ENCODE measurements at regions not wholly inside any gene's neighbourhood (a gene's known extent, or its start where the extent isn't known, plus 50 kb on each side); places are given as distances from the start of the nearest gene placed in this dataset.
"Not testable (repeated sequence)": the region's sequence is repeated elsewhere in the genome, so short reads cannot be mapped to it uniquely, and the experiment has no call there.

DNA sequence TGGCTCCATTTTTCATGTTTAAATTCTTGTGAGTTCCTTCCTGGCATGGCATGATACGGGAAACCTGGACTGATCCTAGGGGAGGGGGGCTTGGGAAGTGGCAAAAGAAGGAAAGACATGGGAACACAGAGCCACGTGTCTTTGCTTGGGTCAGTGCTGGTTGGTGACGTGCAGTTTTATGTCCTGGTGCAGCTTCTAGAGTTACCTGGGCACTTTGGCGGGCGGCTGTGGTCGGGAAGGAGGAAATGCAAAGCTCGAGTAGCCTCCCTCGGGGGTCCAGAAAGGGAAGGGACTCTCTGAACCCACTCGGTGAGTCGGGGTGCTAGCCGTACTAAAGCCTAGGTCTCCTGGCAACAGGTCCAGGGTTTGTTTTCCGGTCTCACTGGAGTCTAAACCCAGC lies 94.6 kb downstream of the APOB start:
- H3K27ac Mint-ChIP-seq, result no peak overlapping the region
- H3K27me3 Mint-ChIP-seq (ENCODE audit: insufficient read depth), result peaks cover 7% of the 10 kb centered on the region
- H3K4me1 Mint-ChIP-seq (ENCODE audit: low read depth), result no peaks in the 10 kb centered on the region
- DNase-seq, result no peak
- no peaks in the 10 kb centered on the region for H3K9me3 Mint-ChIP-seq
- TF ChIP-seq, protein P1, sequence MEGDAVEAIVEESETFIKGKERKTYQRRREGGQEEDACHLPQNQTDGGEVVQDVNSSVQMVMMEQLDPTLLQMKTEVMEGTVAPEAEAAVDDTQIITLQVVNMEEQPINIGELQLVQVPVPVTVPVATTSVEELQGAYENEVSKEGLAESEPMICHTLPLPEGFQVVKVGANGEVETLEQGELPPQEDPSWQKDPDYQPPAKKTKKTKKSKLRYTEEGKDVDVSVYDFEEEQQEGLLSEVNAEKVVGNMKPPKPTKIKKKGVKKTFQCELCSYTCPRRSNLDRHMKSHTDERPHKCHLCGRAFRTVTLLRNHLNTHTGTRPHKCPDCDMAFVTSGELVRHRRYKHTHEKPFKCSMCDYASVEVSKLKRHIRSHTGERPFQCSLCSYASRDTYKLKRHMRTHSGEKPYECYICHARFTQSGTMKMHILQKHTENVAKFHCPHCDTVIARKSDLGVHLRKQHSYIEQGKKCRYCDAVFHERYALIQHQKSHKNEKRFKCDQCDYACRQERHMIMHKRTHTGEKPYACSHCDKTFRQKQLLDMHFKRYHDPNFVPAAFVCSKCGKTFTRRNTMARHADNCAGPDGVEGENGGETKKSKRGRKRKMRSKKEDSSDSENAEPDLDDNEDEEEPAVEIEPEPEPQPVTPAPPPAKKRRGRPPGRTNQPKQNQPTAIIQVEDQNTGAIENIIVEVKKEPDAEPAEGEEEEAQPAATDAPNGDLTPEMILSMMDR (IDR thresholded peaks at IDR 0.05), result no peak
- H3K36me3 Mint-ChIP-seq (ENCODE audit: low read depth), result no peaks in the 10 kb centered on the region
- H3K4me3 Mint-ChIP-seq, result no peak overlapping the region

DNA sequence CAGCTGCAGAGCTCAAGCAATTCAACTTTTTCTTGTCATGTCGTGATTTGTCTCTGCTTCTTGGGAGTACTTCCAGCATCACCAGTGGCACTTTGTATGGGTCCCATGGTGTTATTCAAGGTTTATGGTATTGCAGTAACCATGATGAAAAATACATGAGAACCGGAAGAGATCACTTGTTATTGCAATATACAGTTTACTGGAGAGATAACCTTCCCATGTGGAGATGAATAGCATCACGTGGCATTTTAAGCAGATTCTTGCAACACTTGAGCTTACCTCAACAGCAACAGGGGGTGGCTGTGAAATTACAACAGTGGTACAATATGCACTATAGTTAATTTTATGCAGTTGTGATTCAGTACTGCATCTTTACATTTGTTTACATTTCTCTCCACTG lies 97.4 kb downstream of the APOB start:
- DNase-seq, result no peak
- no peak overlapping the region for H3K27ac Mint-ChIP-seq
- no peaks in the 10 kb centered on the region for H3K4me1 Mint-ChIP-seq (ENCODE audit: low read depth)
- no peaks in the 10 kb centered on the region for H3K36me3 Mint-ChIP-seq (ENCODE audit: low read depth)
- H3K27me3 Mint-ChIP-seq (ENCODE audit: insufficient read depth), result peaks cover 9% of the 10 kb centered on the region
- TF ChIP-seq, protein P1 (IDR thresholded peaks at IDR 0.05), result no peak
- no peaks in the 10 kb centered on the region for H3K9me3 Mint-ChIP-seq
- no peak overlapping the region for H3K4me3 Mint-ChIP-seq

DNA sequence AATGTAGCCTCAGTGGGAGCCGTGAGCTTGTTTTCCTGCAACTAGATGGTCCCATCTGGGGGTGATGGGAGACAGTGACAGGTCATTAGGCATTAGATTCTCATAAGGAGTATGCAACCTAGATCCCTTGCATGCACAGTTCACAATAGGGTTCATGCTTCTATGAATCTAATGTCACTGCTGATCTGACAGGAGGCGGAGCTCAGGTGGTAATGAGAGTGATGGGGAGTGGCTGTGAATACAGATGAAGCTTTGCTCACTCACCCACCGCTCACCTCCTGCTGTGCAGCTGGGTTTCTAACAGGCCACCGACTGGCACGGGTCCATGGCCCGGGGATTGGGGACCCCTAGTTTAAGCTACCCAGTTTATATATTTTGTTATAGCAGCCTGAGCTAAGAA lies 100.2 kb downstream of the APOB start:
- H3K4me3 Mint-ChIP-seq; H3K27ac Mint-ChIP-seq; DNase-seq; H3K36me3 Mint-ChIP-seq (ENCODE audit: low read depth); H3K4me1 Mint-ChIP-seq (ENCODE audit: low read depth); H3K9me3 Mint-ChIP-seq; H3K27me3 Mint-ChIP-seq (ENCODE audit: insufficient read depth): not testable (repeated sequence)

DNA sequence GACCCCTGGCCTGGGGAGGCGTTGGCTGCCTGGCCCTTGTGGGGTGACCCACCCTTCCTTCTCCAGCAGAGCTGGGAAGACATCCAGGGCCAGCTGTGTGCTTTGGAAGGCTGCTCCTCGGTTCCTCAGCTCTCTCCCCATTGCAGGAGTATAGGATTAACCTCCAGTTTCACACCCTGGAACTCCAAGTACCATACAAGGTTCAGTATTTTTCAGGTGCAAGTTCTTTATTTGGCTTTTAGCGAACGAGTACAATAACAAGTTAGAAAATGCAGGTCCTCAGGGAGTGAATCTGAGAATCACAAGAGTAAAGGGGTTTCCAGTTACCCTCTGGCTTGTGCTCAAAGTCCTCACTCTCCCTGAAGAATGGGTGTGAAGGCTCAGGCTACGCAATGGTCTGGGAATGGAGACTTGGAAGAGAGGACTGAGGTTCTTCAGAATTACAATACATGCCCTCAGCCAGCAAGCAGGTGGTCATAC lies 101.2 kb downstream of the APOB start:
- Mint-ChIP-seq H3K27ac (no peak overlapping the region), H3K4me3 (no peak overlapping the region), H3K27me3 (ENCODE audit: insufficient read depth) (peaks cover 4% of the 10 kb centered on the region)

DNA sequence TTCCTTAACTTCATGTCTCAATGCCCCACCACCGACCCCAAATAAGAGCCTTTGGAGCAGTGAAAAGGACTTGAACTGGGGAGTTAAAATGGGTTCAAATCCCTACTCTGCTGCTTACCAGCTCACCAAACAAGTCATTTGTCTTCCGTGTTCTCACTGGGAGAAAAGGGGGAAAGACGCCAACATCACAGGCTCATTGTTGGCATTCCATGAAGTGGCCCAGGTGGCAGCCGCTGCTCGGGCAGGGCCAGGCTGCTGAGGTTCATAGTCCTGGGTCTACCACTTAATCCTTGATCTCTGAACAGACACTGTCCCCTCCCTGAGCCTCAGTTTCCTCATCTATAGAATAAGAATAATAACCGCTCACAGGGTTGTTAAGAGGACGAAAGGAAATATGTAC lies 103.0 kb downstream of the APOB start:
- H3K4me3 Mint-ChIP-seq, result no peak overlapping the region
- no peaks in the 10 kb centered on the region for H3K4me1 Mint-ChIP-seq (ENCODE audit: low read depth)
- H3K36me3 Mint-ChIP-seq (ENCODE audit: low read depth), result no peaks in the 10 kb centered on the region
- TF ChIP-seq, protein P1 (IDR thresholded peaks at IDR 0.05), result no peak
- DNase-seq, result no peak
- no peaks in the 10 kb centered on the region for H3K9me3 Mint-ChIP-seq
- H3K27me3 Mint-ChIP-seq (ENCODE audit: insufficient read depth), result peaks cover 4% of the 10 kb centered on the region
- no peak overlapping the region for H3K27ac Mint-ChIP-seq

More for the DNA sequence above, 101.2 kb downstream of the APOB start:
- TF ChIP-seq, protein P1 (IDR thresholded peaks at IDR 0.05), result no peak
- Mint-ChIP-seq H3K36me3 (ENCODE audit: low read depth) (no peaks in the 10 kb centered on the region), H3K9me3 (no peaks in the 10 kb centered on the region), H3K4me1 (ENCODE audit: low read depth) (no peaks in the 10 kb centered on the region)
- DNase-seq, result no peak

DNA sequence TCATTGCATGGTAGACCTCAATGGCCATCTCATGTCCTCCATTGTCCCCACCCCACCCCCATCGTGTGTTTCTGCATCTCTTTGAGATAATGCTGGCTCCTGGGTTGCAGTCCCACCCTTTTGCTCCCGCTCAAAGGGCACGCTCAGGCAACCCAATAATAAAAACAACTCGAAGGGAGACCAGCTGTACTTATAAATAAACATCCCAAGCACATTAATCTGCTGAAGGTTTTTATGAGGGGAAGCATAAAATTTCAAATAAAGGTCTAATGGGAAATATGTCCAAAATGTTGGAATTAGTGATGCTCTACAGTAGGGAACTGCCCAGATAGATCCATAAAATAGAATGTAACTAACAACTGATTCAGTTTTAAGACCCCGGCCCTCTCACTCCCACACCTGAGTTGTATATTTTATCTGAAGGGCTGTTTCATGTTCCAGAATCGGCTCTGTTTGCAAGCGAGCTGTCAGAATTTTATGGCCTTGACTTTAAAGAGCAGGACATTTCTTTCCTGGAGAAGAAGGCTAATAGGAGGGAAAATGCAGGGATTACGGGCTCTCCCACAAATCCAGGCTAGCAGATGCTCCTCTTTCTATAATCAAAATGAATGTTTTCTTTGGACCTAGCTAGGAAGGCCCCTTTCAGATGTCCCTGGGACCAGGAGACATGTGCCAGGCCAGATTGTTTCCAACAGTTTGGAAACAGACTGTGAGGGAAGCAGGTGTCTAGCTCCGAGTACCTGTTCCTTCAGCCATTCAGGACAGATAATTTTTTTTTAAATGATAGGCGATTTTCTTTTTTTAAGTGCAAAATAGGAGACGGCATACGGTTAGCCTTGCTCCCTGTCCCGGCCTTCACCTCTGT lies 103.7 kb downstream of the APOB start:
- Mint-ChIP-seq H3K4me1 (ENCODE audit: low read depth) (no peaks in the 10 kb centered on the region), H3K9me3 (no peaks in the 10 kb centered on the region), H3K27ac (no peak overlapping the region), H3K4me3 (no peak overlapping the region), H3K27me3 (ENCODE audit: insufficient read depth) (peaks cover 4% of the 10 kb centered on the region), H3K36me3 (ENCODE audit: low read depth) (no peaks in the 10 kb centered on the region)
- no peak for DNase-seq
- TF ChIP-seq, protein P1 (IDR thresholded peaks at IDR 0.05), result no peak

Data from HFFc6 (cell line).